Heart left ventricle (tissue), 13 donors: ENCODE measurements at regions not wholly inside any gene's neighbourhood (a gene's known extent, or its start where the extent isn't known, plus 50 kb on each side); places are given as distances from the start of the nearest gene placed in this dataset.

Experiments
- POLR2A ChIP-seq, 2 donors: fragments of 450-650 bp; IDR thresholded peaks; one replicate each; pipeline ENCODE4 v1.6.1; 2017; ENCODE audit warnings: antibody characterized with exemption in 2 of 2, mild to moderate bottlenecking in 2 of 2, moderate library complexity in 2 of 2
- TF ChIP-seq, protein P1 (sequence below), 12 donors: fragments of 200-600 bp; sonication (generic) in 4 of 12; IDR thresholded peaks; one replicate each; pipeline versions ENCODE4 v1.5.0 to v1.8.0; 2018 to 2022; ENCODE audit warnings: antibody characterized with exemption in 12 of 12, mild to moderate bottlenecking in 5 of 12
- donor health status: ischemic (EF 13 %, LVEDD 7.1; RV severe dilation, severe dysfunction).
- donor health status: DM: no; HTN: yes; CAD: no.
- donor health status: DM: no; HTN: no; CAD: no.
- donor health status: ischemic (EF 25% LVEDD 6.9; RV normal size, moderate dysfunction).
- donor health status: ischemic (EF 25% LVEDD 5.7; RV mildly dilated, moderate dysfunction).
- donor health status: ischemic (EF 35%, LVEDD 5.7; RV mildly dilated, moderate dysfunction).
- donor health status: nonischemic (EF 11% LVEDD 7.7; RV severe dilation, severe dysfunction).
- donor health status: DM: yes; HTN: yes; CAD: no.
- donor health status: PGD.
- donor health status: ischemic (EF 29% LVEDD 5.4; RV normal size, mild dysfunction).
- donor health status: nonischemic (EF 23%, LVEDD 6.1; RV moderate dilation, normal function).

DNA sequence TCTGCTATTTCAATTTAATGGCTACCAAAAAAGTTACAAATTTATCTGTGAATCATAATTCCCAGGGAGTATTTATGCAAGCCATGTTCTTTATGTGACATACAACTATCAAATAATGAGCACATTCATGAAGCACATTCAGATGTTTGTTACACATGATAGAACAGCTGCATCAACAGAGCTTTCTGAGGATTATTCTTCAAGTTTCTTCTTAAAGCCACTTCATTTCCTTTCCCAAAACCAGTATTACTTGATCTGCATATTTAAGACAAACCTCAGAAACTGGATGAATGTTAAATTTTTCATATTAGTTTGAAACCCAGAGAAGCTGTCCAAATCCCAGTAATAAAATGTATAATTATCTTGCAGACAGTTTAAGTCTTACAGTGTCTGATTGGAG lies 73.6 kb upstream of the SOX5 start:
- TF ChIP-seq, protein P1, sequence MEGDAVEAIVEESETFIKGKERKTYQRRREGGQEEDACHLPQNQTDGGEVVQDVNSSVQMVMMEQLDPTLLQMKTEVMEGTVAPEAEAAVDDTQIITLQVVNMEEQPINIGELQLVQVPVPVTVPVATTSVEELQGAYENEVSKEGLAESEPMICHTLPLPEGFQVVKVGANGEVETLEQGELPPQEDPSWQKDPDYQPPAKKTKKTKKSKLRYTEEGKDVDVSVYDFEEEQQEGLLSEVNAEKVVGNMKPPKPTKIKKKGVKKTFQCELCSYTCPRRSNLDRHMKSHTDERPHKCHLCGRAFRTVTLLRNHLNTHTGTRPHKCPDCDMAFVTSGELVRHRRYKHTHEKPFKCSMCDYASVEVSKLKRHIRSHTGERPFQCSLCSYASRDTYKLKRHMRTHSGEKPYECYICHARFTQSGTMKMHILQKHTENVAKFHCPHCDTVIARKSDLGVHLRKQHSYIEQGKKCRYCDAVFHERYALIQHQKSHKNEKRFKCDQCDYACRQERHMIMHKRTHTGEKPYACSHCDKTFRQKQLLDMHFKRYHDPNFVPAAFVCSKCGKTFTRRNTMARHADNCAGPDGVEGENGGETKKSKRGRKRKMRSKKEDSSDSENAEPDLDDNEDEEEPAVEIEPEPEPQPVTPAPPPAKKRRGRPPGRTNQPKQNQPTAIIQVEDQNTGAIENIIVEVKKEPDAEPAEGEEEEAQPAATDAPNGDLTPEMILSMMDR (IDR thresholded peaks at IDR 0.05), result no peak
- no peak for TF ChIP-seq POLR2A (IDR thresholded peaks at IDR 0.05)
